H1 (cell line): ENCODE measurements at regions not wholly inside any gene's neighbourhood (a gene's known extent, or its start where the extent isn't known, plus 50 kb on each side); places are given as distances from the start of the nearest gene placed in this dataset.

ENCODE experiments used
- BACH1 ChIP-seq: IDR thresholded peaks from 2 replicates; pipeline ENCODE4 v1.6.1; 2012; ENCODE audit warnings: low read length, improper control_type of control experiment
- EGR1 ChIP-seq: IDR thresholded peaks from 2 replicates; pipeline ENCODE4 v1.6.1; 2011; ENCODE audit warnings: low read depth, low read length, borderline replicate concordance
- RAD21 ChIP-seq, 2 experiments: IDR thresholded peaks in 1 of 2; conservative IDR thresholded peaks in 1 of 2; 2 replicates each; pipeline ENCODE4 v1.6.1; 2011; ENCODE audit warnings: low read depth in 2 of 2, low read length in 2 of 2, improper control_type of control experiment in 1 of 2, inconsistent platforms in 1 of 2, mild to moderate bottlenecking in 1 of 2, moderate library complexity in 1 of 2
- RFX5 ChIP-seq: IDR thresholded peaks from 2 replicates; pipeline ENCODE4 v1.6.1; 2011; ENCODE audit warnings: low read depth, low read length, improper control_type of control experiment, borderline replicate concordance
- TAF1 ChIP-seq: IDR thresholded peaks from 2 replicates; pipeline ENCODE4 v1.6.1; 2011; ENCODE audit warnings: mild to moderate bottlenecking, low read depth, low read length
- TBP ChIP-seq: IDR thresholded peaks from 2 replicates; pipeline ENCODE4 v1.6.1; 2011; ENCODE audit warnings: low read depth, low read length, improper control_type of control experiment
- YY1 ChIP-seq: IDR thresholded peaks from 2 replicates; pipeline ENCODE4 v1.6.1; 2011; ENCODE audit warnings: low read depth, mild to moderate bottlenecking, low read length
- TF ChIP-seq, protein P1 (sequence below), 3 experiments: IDR thresholded peaks; 1 replicate in 2 of 3; 2 replicates in 1 of 3; pipeline versions ENCODE4 v1.5.1 to v1.6.1; 2011; ENCODE audit warnings: low read length in 3 of 3, mild to moderate bottlenecking in 3 of 3, inconsistent platforms in 2 of 3, low read depth in 1 of 3, moderate library complexity in 1 of 3; ENCODE audit not compliant: insufficient read depth in 1 of 3; ENCODE audit errors: control extremely low read depth in 1 of 3
- TF ChIP-seq, protein P2 (sequence below): IDR thresholded peaks from 2 replicates; pipeline ENCODE4 v1.6.1; 2011; ENCODE audit warnings: low read length, improper control_type of control experiment

DNA sequence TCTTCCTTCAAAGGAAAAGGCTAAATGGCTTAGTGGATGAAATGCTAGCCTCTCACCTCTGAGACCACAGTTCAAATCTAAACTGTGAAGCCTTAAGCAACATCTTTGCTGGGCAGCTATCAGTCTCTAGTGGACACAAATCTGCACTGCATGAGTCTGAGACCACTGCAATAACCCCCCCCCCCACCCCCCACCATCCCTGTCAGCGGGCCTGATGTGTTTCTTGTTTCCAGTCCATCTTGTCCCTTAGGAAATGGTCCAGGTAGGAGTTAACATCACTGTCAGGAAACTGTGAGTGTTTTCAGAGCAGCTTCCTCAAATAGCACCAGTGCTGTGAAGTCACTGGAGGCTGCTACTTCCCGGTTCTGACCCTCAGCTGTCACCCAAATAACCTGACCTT, 140.6 kb upstream of the TMCO5A start:
- TF ChIP-seq, protein P1, sequence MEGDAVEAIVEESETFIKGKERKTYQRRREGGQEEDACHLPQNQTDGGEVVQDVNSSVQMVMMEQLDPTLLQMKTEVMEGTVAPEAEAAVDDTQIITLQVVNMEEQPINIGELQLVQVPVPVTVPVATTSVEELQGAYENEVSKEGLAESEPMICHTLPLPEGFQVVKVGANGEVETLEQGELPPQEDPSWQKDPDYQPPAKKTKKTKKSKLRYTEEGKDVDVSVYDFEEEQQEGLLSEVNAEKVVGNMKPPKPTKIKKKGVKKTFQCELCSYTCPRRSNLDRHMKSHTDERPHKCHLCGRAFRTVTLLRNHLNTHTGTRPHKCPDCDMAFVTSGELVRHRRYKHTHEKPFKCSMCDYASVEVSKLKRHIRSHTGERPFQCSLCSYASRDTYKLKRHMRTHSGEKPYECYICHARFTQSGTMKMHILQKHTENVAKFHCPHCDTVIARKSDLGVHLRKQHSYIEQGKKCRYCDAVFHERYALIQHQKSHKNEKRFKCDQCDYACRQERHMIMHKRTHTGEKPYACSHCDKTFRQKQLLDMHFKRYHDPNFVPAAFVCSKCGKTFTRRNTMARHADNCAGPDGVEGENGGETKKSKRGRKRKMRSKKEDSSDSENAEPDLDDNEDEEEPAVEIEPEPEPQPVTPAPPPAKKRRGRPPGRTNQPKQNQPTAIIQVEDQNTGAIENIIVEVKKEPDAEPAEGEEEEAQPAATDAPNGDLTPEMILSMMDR (IDR thresholded peaks at IDR 0.05; ENCODE audit: control extremely low read depth in 1 of 3, insufficient read depth in 1 of 3, low read depth in 1 of 3, low read length in 3 of 3) = peak in 2 of 3 experiments; percentile 14 to 41; a peak in 1 of 4 replicates
- TF ChIP-seq RFX5 (no peak), BACH1 (no peak), RAD21 (IDR thresholded peaks at IDR 0.05 in 1 of 2, conservative IDR thresholded peaks at IDR 0.05 in 1 of 2; ENCODE audit: low read depth in 2 of 2, low read length in 2 of 2) (peak; percentile 68), TBP (no peak), TAF1 (no peak), EGR1 (no peak), YY1 (no peak)
- TF ChIP-seq, protein P2, sequence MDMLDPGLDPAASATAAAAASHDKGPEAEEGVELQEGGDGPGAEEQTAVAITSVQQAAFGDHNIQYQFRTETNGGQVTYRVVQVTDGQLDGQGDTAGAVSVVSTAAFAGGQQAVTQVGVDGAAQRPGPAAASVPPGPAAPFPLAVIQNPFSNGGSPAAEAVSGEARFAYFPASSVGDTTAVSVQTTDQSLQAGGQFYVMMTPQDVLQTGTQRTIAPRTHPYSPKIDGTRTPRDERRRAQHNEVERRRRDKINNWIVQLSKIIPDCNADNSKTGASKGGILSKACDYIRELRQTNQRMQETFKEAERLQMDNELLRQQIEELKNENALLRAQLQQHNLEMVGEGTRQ = no peak
